ENCODE measurements at regions not wholly inside any gene's neighbourhood (a gene's known extent, or its start where the extent isn't known, plus 50 kb on each side); places are given as distances from the start of the nearest gene placed in this dataset.

DNA sequence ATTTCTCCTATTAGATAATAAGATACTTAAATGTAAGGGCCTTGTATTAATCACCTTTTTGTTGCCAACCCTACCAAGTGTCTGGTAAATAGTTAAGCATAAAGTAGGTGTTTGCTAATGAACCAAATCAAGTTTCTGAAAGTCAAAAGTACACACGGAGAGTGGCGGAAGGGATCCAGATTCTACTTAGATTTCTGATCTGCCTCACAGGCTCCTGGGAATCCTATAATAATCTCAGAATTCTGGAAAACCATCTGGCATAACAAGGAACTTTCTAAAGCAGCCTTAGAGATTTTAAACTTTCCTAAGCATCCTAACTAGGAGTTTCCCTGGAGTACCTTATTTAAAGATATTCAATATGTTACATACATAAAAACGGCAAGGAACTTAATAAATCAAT is 363.2 kb upstream of the SMC2 start:
- TF ChIP-seq CTCF (IDR thresholded peaks at IDR 0.05) (no peak), POLR2AphosphoS5 (IDR thresholded peaks at IDR 0.05) (no peak)

All from transverse colon (tissue), 4 donors.